HepG2 (cell line): ENCODE measurements at regions not wholly inside any gene's neighbourhood (a gene's known extent, or its start where the extent isn't known, plus 50 kb on each side); places are given as distances from the start of the nearest gene placed in this dataset.

Experiments used
- ATAC-seq: fragments of 200-7000 bp; cut with Tn5 transposase; 3 replicates; pipeline ENCODE4 v1.9.1; 2020; ENCODE audit warnings: mild to moderate bottlenecking, moderate library complexity
- BruUV-seq: library from RNA; stranded (reverse); fragments of 400-500 nt; replicated peaks from 2 replicates; lab custom pipeline; 2021; lab: Mats Ljungman, UMichigan
- CTCF ChIA-PET: fragments of 300-600 bp; formaldehyde crosslinking; extraction: SDS; loops from one replicate; lab custom pipeline; 2021; ENCODE audit warnings: low total read pairs, inconsistent platforms, low intra/inter-chr PET ratio; lab: Yijun Ruan, JAX
- POLR2A ChIA-PET: fragments of 350-600 bp; sonication (Branson Sonifier 250); formaldehyde crosslinking; loops from one replicate; lab custom pipeline; 2020; ENCODE audit warnings: antibody characterized with exemption, inconsistent platforms; lab: Yijun Ruan, JAX
- DNase-seq: peaks from one replicate; pipeline ENCODE4 v3.0.0-alpha.2; 2015; ENCODE audit warnings: low spot score
- FAIRE-seq: peaks from 3 replicates; lab custom pipeline; 2011; peaks lifted over from hg19 to GRCh38; lab: Jason Lieb, UNC
- H2AFZ ChIP-seq: one replicate; pipeline ENCODE4 v1.6.1; 2011; ENCODE audit warnings: low read length, inconsistent platforms
- H3K27ac ChIP-seq: fragments of 300-600 bp; 3 replicates; pipeline ENCODE4 v1.8.0; 2011; ENCODE audit warnings: mixed run types, mild to moderate bottlenecking, mixed read lengths, low read length, inconsistent platforms; ENCODE audit not compliant: insufficient read depth; ENCODE audit errors: extremely low read length
- H3K27me3 ChIP-seq, 2 experiments: fragments of 200-600 bp in 1 of 2; 2 replicates in 1 of 2; 3 replicates in 1 of 2; pipeline versions ENCODE4 v1.6.0 to v1.8.0; 2011; ENCODE audit warnings: low read length in 2 of 2, mild to moderate bottlenecking in 2 of 2, moderate library complexity in 2 of 2, inconsistent platforms in 1 of 2; ENCODE audit not compliant: insufficient read depth in 2 of 2, control insufficient read depth in 1 of 2
- H3K36me3 ChIP-seq, 2 experiments: fragments of 200-600 bp in 1 of 2; replicated peaks in 1 of 2; 2 replicates in 1 of 2; 3 replicates in 1 of 2; pipeline versions ENCODE4 v1.5.1 to v1.8.0; 2011; ENCODE audit warnings: low read length in 2 of 2, inconsistent platforms in 1 of 2; ENCODE audit not compliant: insufficient read depth in 2 of 2, control insufficient read depth in 1 of 2
- H3K4me1 ChIP-seq: 2 replicates; pipeline ENCODE4 v1.5.1; 2012; ENCODE audit warnings: low read length, inconsistent platforms; ENCODE audit not compliant: insufficient read depth
- H3K4me2 ChIP-seq: 2 replicates; pipeline ENCODE4 v1.6.0; 2011; ENCODE audit warnings: low read depth, low read length, inconsistent platforms
- H3K4me3 ChIP-seq, 3 experiments: fragments of 200-600 bp in 1 of 3; sonication (generic), shearing (Covaris generic) in 1 of 3; replicated peaks in 1 of 3; 2 replicates each; pipeline ENCODE4 v1.5.1; 2011 to 2016; ENCODE audit warnings: low read length in 3 of 3, inconsistent platforms in 2 of 3, low read depth in 2 of 3, mild to moderate bottlenecking in 2 of 3, control low read depth in 1 of 3, mixed read lengths in 1 of 3; ENCODE audit not compliant: insufficient read depth in 1 of 3
- H3K79me2 ChIP-seq: one replicate; pipeline ENCODE4 v1.6.1; 2011; ENCODE audit warnings: low read length, inconsistent platforms; ENCODE audit not compliant: insufficient read depth
- H3K9ac ChIP-seq: 2 replicates; pipeline ENCODE4 v1.6.0; 2011; ENCODE audit warnings: mild to moderate bottlenecking, low read depth, low read length, inconsistent platforms; ENCODE audit not compliant: insufficient read depth
- H3K9me3 ChIP-seq: 2 replicates; pipeline ENCODE4 v1.5.1; 2012; ENCODE audit warnings: mild to moderate bottlenecking, low read length
- H4K20me1 ChIP-seq: 2 replicates; pipeline ENCODE4 v1.6.0; 2011; ENCODE audit warnings: inconsistent platforms, mild to moderate bottlenecking, low read length, moderate library complexity; ENCODE audit not compliant: insufficient read depth
- ELF3 ChIP-seq: IDR thresholded peaks from 2 replicates; pipeline ENCODE4 v1.6.1; 2016; ENCODE audit warnings: missing genetic modification reagents, missing compliant biosample characterization
- HOXA5 ChIP-seq: sonication (generic); formaldehyde crosslinking; IDR thresholded peaks from 2 replicates; pipeline ENCODE4 v1.4.0; 2020; ENCODE audit warnings: missing genetic modification reagents
- MEIS2 ChIP-seq: sonication (generic); formaldehyde crosslinking; IDR thresholded peaks from 2 replicates; pipeline ENCODE4 v1.9.0; 2021; ENCODE audit warnings: mild to moderate bottlenecking, missing genetic modification reagents
- MXD1 ChIP-seq: sonication (generic); formaldehyde crosslinking; IDR thresholded peaks from 2 replicates; pipeline ENCODE4 v1.4.0; 2020; ENCODE audit warnings: mild to moderate bottlenecking, missing genetic modification reagents
- MZF1 ChIP-seq: sonication (generic); formaldehyde crosslinking; IDR thresholded peaks from 2 replicates; pipeline ENCODE4 v1.8.1; 2023; ENCODE audit warnings: mild to moderate bottlenecking, missing genetic modification reagents, borderline replicate concordance
- ONECUT2 ChIP-seq: sonication (generic); formaldehyde crosslinking; IDR thresholded peaks from 2 replicates; pipeline ENCODE4 v1.4.0; 2020; ENCODE audit warnings: missing genetic modification reagents
- SMYD3 ChIP-seq: sonication (generic); formaldehyde crosslinking; IDR thresholded peaks from 2 replicates; pipeline ENCODE4 v1.8.1; 2023; ENCODE audit warnings: mild to moderate bottlenecking, missing genetic modification reagents
- TCF12 ChIP-seq, 2 experiments: fragments of 450-650 bp in 1 of 2; sonication (generic) in 1 of 2; formaldehyde crosslinking in 1 of 2; IDR thresholded peaks; 2 replicates each; pipeline versions ENCODE4 v1.6.1 to v1.8.0; 2017 to 2022; ENCODE audit warnings: antibody characterized with exemption in 1 of 2, mild to moderate bottlenecking in 1 of 2, missing genetic modification reagents in 1 of 2, moderate library complexity in 1 of 2
- ZNF296 ChIP-seq: sonication (generic); formaldehyde crosslinking; conservative IDR thresholded peaks from 2 replicates; pipeline ENCODE4 v1.5.0; 2020; ENCODE audit warnings: mild to moderate bottlenecking, missing genetic modification reagents
- ZNF816 ChIP-seq: sonication (generic); formaldehyde crosslinking; IDR thresholded peaks from 2 replicates; pipeline ENCODE4 v1.8.0; 2022; ENCODE audit warnings: missing genetic modification reagents, mild to moderate bottlenecking, borderline replicate concordance
- WGBS: methylation state at CpG from one replicate; pipeline ENCODE4 v1.1.6; 2017; ENCODE audit warnings: low lambda C conversion rate; 5-methylcytosine and 5-hydroxymethylcytosine counted together
- in situ Hi-C: cut with HindIII; loops from 2 replicates; pipeline ENCODE4 v1.10.0; 2017; ENCODE audit warnings: low pct_unique_long_range_greater_than_20kb; ENCODE audit not compliant: extremely low pct_ligation_motif_present
- intact Hi-C: fragments of 100-400 bp; cut with micrococcal nuclease; formaldehyde crosslinking; loops from one replicate; pipeline ENCODE4 v1.10.0; 2022; ENCODE audit not compliant: unreplicated experiment
- TF ChIP-seq, protein P1 (sequence below): sonication (generic); formaldehyde crosslinking; IDR thresholded peaks from 2 replicates; pipeline ENCODE4 v1.5.0; 2020; ENCODE audit warnings: mild to moderate bottlenecking, missing genetic modification reagents, borderline replicate concordance
- TF ChIP-seq, protein P2 (sequence below): sonication (generic); formaldehyde crosslinking; IDR thresholded peaks from 2 replicates; pipeline ENCODE4 v1.5.0; 2020; ENCODE audit warnings: missing genetic modification reagents, mild to moderate bottlenecking, borderline replicate concordance
- TF ChIP-seq, protein P3 (sequence below): sonication (generic); formaldehyde crosslinking; IDR thresholded peaks from 2 replicates; pipeline ENCODE4 v1.4.0; 2020; ENCODE audit warnings: mild to moderate bottlenecking, missing genetic modification reagents

DNA sequence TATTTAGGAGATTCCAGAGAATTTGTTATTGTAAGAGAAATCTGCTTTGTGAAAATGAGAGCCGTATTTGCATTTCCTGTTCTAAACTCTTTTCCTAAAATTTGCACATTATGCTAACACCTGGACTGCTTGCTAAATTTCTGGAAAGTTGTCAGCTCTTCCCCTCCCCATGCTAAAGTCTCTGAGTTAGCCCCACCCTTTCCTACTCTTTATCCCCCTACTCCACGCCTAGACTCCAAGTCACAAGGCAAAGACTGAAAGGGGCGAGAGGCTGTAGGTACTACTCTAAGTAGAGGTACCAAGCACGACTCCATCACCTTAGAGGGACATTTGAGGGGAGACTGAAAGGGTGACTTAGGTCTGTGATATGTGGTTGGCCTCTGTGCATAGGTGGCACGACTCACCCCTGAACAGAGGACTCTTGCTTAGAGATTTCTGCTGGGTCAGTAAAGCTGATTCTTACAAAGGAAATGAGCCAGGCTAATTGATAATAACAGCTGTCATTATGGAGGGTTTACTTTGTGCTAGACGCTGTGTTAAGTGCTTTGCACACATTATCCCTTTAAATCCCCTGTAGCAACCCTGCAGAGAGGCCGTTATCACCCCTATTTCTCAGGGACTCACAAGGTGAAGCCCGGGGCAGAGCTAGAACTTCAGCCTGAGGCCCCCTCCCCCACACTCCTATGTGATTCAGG, 373.5 kb downstream of the EN1 start:
- 19% methylated on average over 8 of the region's 8 CpGs for WGBS
- H3K27ac ChIP-seq = no peak overlapping the region
- H3K4me1 ChIP-seq = peaks cover 16% of the 10 kb centered on the region
- ATAC-seq (no peak), FAIRE-seq (no peak), DNase-seq (no peak)
- in situ Hi-C loops = no loop called here
- H2AFZ ChIP-seq = no peak overlapping the region
- ChIA-PET POLR2A (no interaction called here), CTCF (no interaction called here)
- intact Hi-C loops = no loop called here
- no peak overlapping the region for H3K4me3 ChIP-seq
- peaks cover 0 to 15% of the 10 kb centered on the region in 2 experiments; a peak in 3 of 5 replicates for H3K27me3 ChIP-seq
- H4K20me1 ChIP-seq = no peaks in the 10 kb centered on the region
- H3K4me2 ChIP-seq = no peak overlapping the region
- H3K9ac ChIP-seq = no peak overlapping the region
- no TSS peak for BruUV-seq
- H3K36me3 ChIP-seq = no peaks in the 10 kb centered on the region
- no peaks in the 10 kb centered on the region for H3K9me3 ChIP-seq
- H3K79me2 ChIP-seq = no peaks in the 10 kb centered on the region
- TF ChIP-seq, protein P1, sequence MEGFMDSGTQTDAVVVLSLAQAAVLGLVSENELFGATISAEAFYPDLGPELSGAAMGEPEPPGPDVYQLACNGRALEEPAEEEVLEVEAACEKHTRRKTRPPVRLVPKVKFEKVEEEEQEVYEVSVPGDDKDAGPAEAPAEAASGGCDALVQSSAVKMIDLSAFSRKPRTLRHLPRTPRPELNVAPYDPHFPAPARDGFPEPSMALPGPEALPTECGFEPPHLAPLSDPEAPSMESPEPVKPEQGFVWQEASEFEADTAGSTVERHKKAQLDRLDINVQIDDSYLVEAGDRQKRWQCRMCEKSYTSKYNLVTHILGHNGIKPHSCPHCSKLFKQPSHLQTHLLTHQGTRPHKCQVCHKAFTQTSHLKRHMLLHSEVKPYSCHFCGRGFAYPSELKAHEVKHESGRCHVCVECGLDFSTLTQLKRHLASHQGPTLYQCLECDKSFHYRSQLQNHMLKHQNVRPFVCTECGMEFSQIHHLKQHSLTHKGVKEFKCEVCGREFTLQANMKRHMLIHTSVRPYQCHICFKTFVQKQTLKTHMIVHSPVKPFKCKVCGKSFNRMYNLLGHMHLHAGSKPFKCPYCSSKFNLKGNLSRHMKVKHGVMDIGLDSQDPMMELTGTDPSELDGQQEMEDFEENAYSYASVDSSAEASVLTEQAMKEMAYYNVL (CRISPR knock-in tag) = no peak
- TF ChIP-seq, protein P2, sequence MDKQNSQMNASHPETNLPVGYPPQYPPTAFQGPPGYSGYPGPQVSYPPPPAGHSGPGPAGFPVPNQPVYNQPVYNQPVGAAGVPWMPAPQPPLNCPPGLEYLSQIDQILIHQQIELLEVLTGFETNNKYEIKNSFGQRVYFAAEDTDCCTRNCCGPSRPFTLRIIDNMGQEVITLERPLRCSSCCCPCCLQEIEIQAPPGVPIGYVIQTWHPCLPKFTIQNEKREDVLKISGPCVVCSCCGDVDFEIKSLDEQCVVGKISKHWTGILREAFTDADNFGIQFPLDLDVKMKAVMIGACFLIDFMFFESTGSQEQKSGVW (CRISPR knock-in tag) = no peak
- TF ChIP-seq MXD1 (CRISPR knock-in tag) (no peak), SMYD3 (CRISPR knock-in tag) (no peak), MEIS2 (CRISPR knock-in tag) (no peak), MZF1 (CRISPR knock-in tag) (no peak), ELF3 (CRISPR knock-in tag) (no peak), TCF12 (IDR thresholded peaks at IDR 0.05) (no peak), TCF12 (CRISPR knock-in tag; IDR thresholded peaks at IDR 0.05) (no peak), ZNF816 (CRISPR knock-in tag) (no peak), ZNF296 (CRISPR knock-in tag) (no peak), HOXA5 (CRISPR knock-in tag) (no peak), ONECUT2 (CRISPR knock-in tag) (no peak)
- TF ChIP-seq, protein P3, sequence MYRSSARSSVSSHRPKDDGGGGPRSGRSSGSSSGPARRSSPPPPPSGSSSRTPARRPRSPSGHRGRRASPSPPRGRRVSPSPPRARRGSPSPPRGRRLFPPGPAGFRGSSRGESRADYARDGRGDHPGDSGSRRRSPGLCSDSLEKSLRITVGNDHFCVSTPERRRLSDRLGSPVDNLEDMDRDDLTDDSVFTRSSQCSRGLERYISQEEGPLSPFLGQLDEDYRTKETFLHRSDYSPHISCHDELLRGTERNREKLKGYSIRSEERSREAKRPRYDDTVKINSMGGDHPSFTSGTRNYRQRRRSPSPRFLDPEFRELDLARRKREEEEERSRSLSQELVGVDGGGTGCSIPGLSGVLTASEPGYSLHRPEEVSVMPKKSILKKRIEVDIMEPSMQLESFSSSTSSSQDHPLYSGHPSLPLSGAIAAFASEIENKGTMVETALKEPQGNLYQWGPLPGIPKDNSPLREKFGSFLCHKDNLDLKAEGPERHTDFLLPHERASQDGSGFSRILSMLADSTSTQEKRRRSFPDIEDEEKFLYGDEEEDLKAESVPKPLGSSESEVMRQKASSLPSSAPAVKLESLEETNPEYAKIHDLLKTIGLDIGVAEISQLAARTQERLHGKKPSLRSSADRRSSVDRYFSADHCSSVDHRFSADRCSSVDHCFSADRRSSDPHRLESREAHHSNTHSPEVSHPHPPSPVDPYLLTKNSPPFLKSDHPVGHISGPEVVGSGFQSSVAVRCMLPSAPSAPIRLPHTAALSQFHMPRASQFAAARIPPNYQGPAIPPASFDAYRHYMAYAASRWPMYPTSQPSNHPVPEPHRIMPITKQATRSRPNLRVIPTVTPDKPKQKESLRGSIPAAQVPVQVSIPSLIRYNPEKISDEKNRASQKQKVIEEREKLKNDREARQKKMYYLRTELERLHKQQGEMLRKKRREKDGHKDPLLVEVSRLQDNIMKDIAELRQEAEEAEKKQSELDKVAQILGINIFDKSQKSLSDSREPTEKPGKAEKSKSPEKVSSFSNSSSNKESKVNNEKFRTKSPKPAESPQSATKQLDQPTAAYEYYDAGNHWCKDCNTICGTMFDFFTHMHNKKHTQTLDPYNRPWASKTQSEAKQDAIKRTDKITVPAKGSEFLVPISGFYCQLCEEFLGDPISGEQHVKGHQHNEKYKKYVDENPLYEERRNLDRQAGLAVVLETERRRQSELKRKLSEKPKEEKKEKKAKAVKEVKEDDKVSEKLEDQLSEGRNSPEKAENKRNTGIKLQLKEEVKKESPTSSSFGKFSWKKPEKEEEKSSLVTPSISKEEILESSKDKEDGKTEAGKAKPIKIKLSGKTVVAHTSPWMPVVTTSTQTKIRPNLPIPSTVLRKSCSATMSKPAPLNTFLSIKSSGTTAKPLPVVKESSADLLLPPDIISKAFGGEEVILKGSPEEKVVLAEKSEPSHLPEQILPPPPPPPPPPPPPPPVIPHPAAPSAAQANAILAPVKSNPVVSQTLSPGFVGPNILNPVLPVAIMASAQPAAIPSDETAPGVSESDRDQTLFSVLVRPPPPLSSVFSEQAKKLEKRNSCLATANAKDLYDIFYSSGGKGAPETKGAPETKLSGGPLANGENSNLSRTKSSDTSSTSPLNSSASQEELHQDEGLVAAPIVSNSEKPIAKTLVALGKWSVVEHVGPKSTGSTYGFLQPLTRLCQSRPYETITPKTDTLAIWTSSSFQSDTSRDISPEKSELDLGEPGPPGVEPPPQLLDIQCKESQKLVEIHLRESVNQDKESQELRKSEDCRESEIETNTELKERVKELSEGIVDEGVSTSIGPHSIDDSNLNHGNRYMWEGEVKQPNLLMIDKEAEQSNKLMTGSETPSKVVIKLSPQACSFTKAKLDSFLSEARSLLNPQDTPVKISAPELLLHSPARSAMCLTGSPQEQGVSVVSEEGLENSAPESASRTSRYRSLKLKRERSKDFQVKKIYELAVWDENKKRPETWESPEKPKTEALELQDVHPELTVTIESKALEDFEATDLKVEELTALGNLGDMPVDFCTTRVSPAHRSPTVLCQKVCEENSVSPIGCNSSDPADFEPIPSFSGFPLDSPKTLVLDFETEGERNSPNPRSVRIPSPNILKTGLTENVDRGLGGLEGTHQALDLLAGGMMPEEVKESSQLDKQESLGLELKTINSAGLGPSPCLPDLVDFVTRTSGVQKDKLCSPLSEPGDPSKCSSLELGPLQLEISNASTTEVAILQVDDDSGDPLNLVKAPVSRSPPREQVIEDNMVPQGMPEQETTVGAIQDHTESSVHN (CRISPR knock-in tag) = no peak
